ENCODE measurements at regions not wholly inside any gene's neighbourhood (a gene's known extent, or its start where the extent isn't known, plus 50 kb on each side); places are given as distances from the start of the nearest gene placed in this dataset.

- Histone ChIP-seq H3K79me2 (ENCODE audit: insufficient read depth, low read length) (no peaks in the 10 kb centered on the region), H3K9ac (ENCODE audit: insufficient read depth, low read depth, low read length) (no peak overlapping the region), H2AFZ (ENCODE audit: low read length) (no peak overlapping the region), H3K4me2 (ENCODE audit: low read depth, low read length) (no peak overlapping the region), H3K27me3 (ENCODE audit: control insufficient read depth in 1 of 2, insufficient read depth in 2 of 2, low read length in 2 of 2) (0 out of 5 replicates have a peak, but pooled peaks cover 0 to 6% of the 10 kb centered on the region in 2 experiments), H4K20me1 (ENCODE audit: insufficient read depth, low read length) (no peaks in the 10 kb centered on the region), H3K36me3 (replicated peaks in 1 of 2; ENCODE audit: control insufficient read depth in 1 of 2, insufficient read depth in 2 of 2, low read length in 2 of 2) (no peaks in the 10 kb centered on the region), H3K27ac (ENCODE audit: extremely low read length, insufficient read depth, low read length) (no peak overlapping the region), H3K4me1 (ENCODE audit: insufficient read depth, low read length) (peaks cover 39% of the 10 kb centered on the region), H3K9me3 (ENCODE audit: low read length) (no peaks in the 10 kb centered on the region), H3K4me3 (replicated peaks in 1 of 3; ENCODE audit: insufficient read depth in 1 of 3, low read depth in 2 of 3, low read length in 3 of 3) (no peak overlapping the region)
- ChIA-PET POLR2A (no interaction called here), CTCF (ENCODE audit: low intra/inter-chr PET ratio, low total read pairs) (no interaction called here)
- no peak for TF ChIP-seq POLR2AphosphoS5 (IDR thresholded peaks at IDR 0.05; ENCODE audit: low read depth, low read length)
- no peak for TF ChIP-seq ZNF614 (CRISPR knock-in tag; IDR thresholded peaks at IDR 0.05; ENCODE audit: borderline replicate concordance)
- no peak for TF ChIP-seq PHB2 (IDR thresholded peaks at IDR 0.05; ENCODE audit: partially characterized antibody)
- no peak for TF ChIP-seq HOXA3 (CRISPR knock-in tag; IDR thresholded peaks at IDR 0.05)
- TF ChIP-seq CSRNP1 (CRISPR knock-in tag; IDR thresholded peaks at IDR 0.05): no peak
- ATAC-seq: no peak
- BruUV-seq (replicated peaks): no TSS peak
- in situ Hi-C loops (cut with HindIII; ENCODE audit: extremely low pct_ligation_motif_present, low pct_unique_long_range_greater_than_20kb) (no loop called here), intact Hi-C loops (cut with micrococcal nuclease; ENCODE audit: unreplicated experiment) (no loop called here)
- DNase-seq (ENCODE audit: low spot score): no peak
- FAIRE-seq: no peak
- 70% methylated on average over 8 of the region's 8 CpGs for WGBS (ENCODE audit: low lambda C conversion rate)
These were observed 240.1 kb downstream of the RHOU start for GRCh38 chr1:228975238-228975907.

GRCh38 chr1:228976316-228976715 lies 241.0 kb downstream of the RHOU start:
- CTCF ChIA-PET (ENCODE audit: low intra/inter-chr PET ratio, low total read pairs): no interaction called here
- TF ChIP-seq ZNF264 (CRISPR knock-in tag; IDR thresholded peaks at IDR 0.05): no peak
- no peak for TF ChIP-seq ZNF816 (CRISPR knock-in tag; IDR thresholded peaks at IDR 0.05; ENCODE audit: borderline replicate concordance)
- TF ChIP-seq NR2F2 (IDR thresholded peaks at IDR 0.05; ENCODE audit: borderline replicate concordance, low read depth): no peak
- TF ChIP-seq ATF7 (IDR thresholded peaks at IDR 0.05): no peak
- no peak for TF ChIP-seq ATF7 (CRISPR knock-in tag; IDR thresholded peaks at IDR 0.05)
- TF ChIP-seq NCOA2 (CRISPR knock-in tag; IDR thresholded peaks at IDR 0.05): no peak
- no peak for TF ChIP-seq ZNF740 (CRISPR knock-in tag; IDR thresholded peaks at IDR 0.05)

More at GRCh38 chr1:228976316-228976715, 241.0 kb downstream of the RHOU start:
- in situ Hi-C loops (cut with HindIII; ENCODE audit: extremely low pct_ligation_motif_present, low pct_unique_long_range_greater_than_20kb) (no loop called here), intact Hi-C loops (cut with micrococcal nuclease; ENCODE audit: unreplicated experiment) (no loop called here)
- Histone ChIP-seq H4K20me1 (ENCODE audit: insufficient read depth, low read length) (no peaks in the 10 kb centered on the region), H3K9me3 (ENCODE audit: low read length) (no peaks in the 10 kb centered on the region), H3K4me3 (replicated peaks in 1 of 3; ENCODE audit: insufficient read depth in 1 of 3, low read depth in 2 of 3, low read length in 3 of 3) (no peak overlapping the region), H3K79me2 (ENCODE audit: insufficient read depth, low read length) (no peaks in the 10 kb centered on the region), H3K4me2 (ENCODE audit: low read depth, low read length) (no peak overlapping the region), H3K36me3 (replicated peaks in 1 of 2; ENCODE audit: control insufficient read depth in 1 of 2, insufficient read depth in 2 of 2, low read length in 2 of 2) (no peaks in the 10 kb centered on the region), H3K27ac (ENCODE audit: extremely low read length, insufficient read depth, low read length) (no peak overlapping the region), H2AFZ (ENCODE audit: low read length) (no peak overlapping the region), H3K27me3 (ENCODE audit: control insufficient read depth in 1 of 2, insufficient read depth in 2 of 2, low read length in 2 of 2) (0 out of 5 replicates have a peak, but pooled peaks cover 0 to 6% of the 10 kb centered on the region in 2 experiments), H3K9ac (ENCODE audit: insufficient read depth, low read depth, low read length) (no peak overlapping the region), H3K4me1 (ENCODE audit: insufficient read depth, low read length) (peaks cover 43% of the 10 kb centered on the region)
- 42% methylated on average over 6 of the region's 6 CpGs for WGBS (ENCODE audit: low lambda C conversion rate)
- DNase-seq (ENCODE audit: low spot score): no peak
- POLR2A ChIA-PET: no interaction called here
- no peak for ATAC-seq
- BruUV-seq (replicated peaks): no TSS peak
- no peak for FAIRE-seq

All from HepG2 (cell line).